GM18511 (cell line): ENCODE measurements at regions not wholly inside any gene's neighbourhood (a gene's known extent, or its start where the extent isn't known, plus 50 kb on each side); places are given as distances from the start of the nearest gene placed in this dataset.
A peak's percentile ranks its signal among the peaks of the same experiment; 100 is the strongest.
"Not testable (repeated sequence)": the region's sequence is repeated elsewhere in the genome, so short reads cannot be mapped to it uniquely, and the experiment has no call there.

Experiments
- ATAC-seq: cut with Tn5 transposase; IDR thresholded peaks from one replicate; pipeline ENCODE4 v1.9.1; 2021; ENCODE audit warnings: mild to moderate bottlenecking, moderate library complexity; ENCODE audit not compliant: unreplicated experiment

- ATAC-seq = peak; percentile 73
Measured at GRCh38 chr3:72538070-72538745, 310.0 kb downstream of the SHQ1 start.

- no peak for ATAC-seq
Measured at GRCh38 chr3:72537448-72537847, 310.8 kb downstream of the SHQ1 start.

GRCh38 chr3:72536878-72537267 is 311.4 kb downstream of the SHQ1 start:
- ATAC-seq = no peak

GRCh38 chr3:72536206-72536877 is 311.9 kb downstream of the SHQ1 start:
- ATAC-seq = no peak

GRCh38 chr3:72535772-72536171 is 312.5 kb downstream of the SHQ1 start:
- ATAC-seq = no peak

GRCh38 chr3:72533591-72534473 is 314.4 kb downstream of the SHQ1 start:
- ATAC-seq = no peak

- ATAC-seq = no peak
Measured at GRCh38 chr3:72530426-72530825, 317.8 kb downstream of the SHQ1 start.

- ATAC-seq = no peak
Measured at GRCh38 chr3:72529081-72529480, 319.2 kb downstream of the SHQ1 start.

GRCh38 chr3:72523429-72524151 is 324.7 kb downstream of the SHQ1 start:
- peak; percentile 94 for ATAC-seq

- ATAC-seq = peak; percentile 43
Measured at GRCh38 chr3:72520690-72521308, 327.4 kb downstream of the SHQ1 start.

GRCh38 chr3:72519946-72520604 is 328.2 kb downstream of the SHQ1 start:
- no peak for ATAC-seq

- no peak for ATAC-seq
Measured at GRCh38 chr3:72517921-72518424, 330.3 kb downstream of the SHQ1 start.

- no peak for ATAC-seq
Measured at GRCh38 chr3:72517336-72517735, 330.9 kb downstream of the SHQ1 start.

- no peak for ATAC-seq
Measured at GRCh38 chr3:72516361-72516760, 331.9 kb downstream of the SHQ1 start.

GRCh38 chr3:72515941-72516340 is 332.3 kb downstream of the SHQ1 start:
- ATAC-seq = no peak

- no peak for ATAC-seq
Measured at GRCh38 chr3:72515281-72515680, 333.0 kb downstream of the SHQ1 start.

- ATAC-seq = no peak
Measured at GRCh38 chr3:72510247-72510646, 338.0 kb downstream of the SHQ1 start.

GRCh38 chr3:72505539-72506405 is 342.5 kb downstream of the SHQ1 start:
- no peak for ATAC-seq

GRCh38 chr3:72497501-72497900 is 350.7 kb downstream of the SHQ1 start:
- ATAC-seq = not testable (repeated sequence)
